ENCODE measurements at regions not wholly inside any gene's neighbourhood (a gene's known extent, or its start where the extent isn't known, plus 50 kb on each side); places are given as distances from the start of the nearest gene placed in this dataset.

GRCh38 chr3:30245858-30246622, 360.4 kb upstream of the TGFBR2 start:
- Histone ChIP-seq H3K9me3 (ENCODE audit: control insufficient read depth, low read depth, low read length) (no peaks in the 10 kb centered on the region), H3K4me1 (ENCODE audit: control insufficient read depth, extremely low read depth, insufficient read depth, low read length) (no peaks in the 10 kb centered on the region), H4K20me1 (ENCODE audit: control insufficient read depth, extremely low read depth, insufficient read depth, low read length) (no peaks in the 10 kb centered on the region), H3K27ac (ENCODE audit: control insufficient read depth, insufficient read depth, low read length) (no peak overlapping the region), H2AFZ (ENCODE audit: control insufficient read depth, low read length) (no peak overlapping the region), H3K9ac (ENCODE audit: control insufficient read depth, extremely low read depth, insufficient read depth, low read length) (no peak overlapping the region), H3K36me3 (ENCODE audit: control insufficient read depth in 2 of 2, extremely low read depth in 1 of 2, insufficient read depth in 2 of 2, low read length in 2 of 2) (no peaks in the 10 kb centered on the region), H3K4me2 (ENCODE audit: control insufficient read depth, extremely low read depth, insufficient read depth, low read depth, low read length) (no peak overlapping the region), H3K27me3 (ENCODE audit: control insufficient read depth, extremely low read depth, insufficient read depth, low read length) (no peaks in the 10 kb centered on the region), H3K4me3 (ENCODE audit: control insufficient read depth in 2 of 3, extremely low read depth in 1 of 3, insufficient read depth in 2 of 3, low read depth in 1 of 3, low read length in 3 of 3) (no peak overlapping the region), H3K9me1 (ENCODE audit: control insufficient read depth, extremely low read depth, insufficient read depth, low read length) (no peaks in the 10 kb centered on the region), H3K79me2 (ENCODE audit: control insufficient read depth, insufficient read depth, low read length) (no peaks in the 10 kb centered on the region)
- dilution Hi-C loops (cut with MboI; ENCODE audit: extremely low pct_ligation_motif_present, low sequenced_read_pairs) = no loop called here
- DNase-seq (ENCODE audit: low read depth, low spot score) (no peak), FAIRE-seq (no peak)
- TF ChIP-seq EZH2 (IDR thresholded peaks at IDR 0.05; ENCODE audit: low read length) (no peak), CTCF (optimal IDR thresholded peaks at IDR 0.05 in 1 of 3, IDR thresholded peaks at IDR 0.05 in 1 of 3, conservative IDR thresholded peaks at IDR 0.05 in 1 of 3; ENCODE audit: extremely low read depth in 1 of 3, insufficient read depth in 2 of 3, low read length in 3 of 3) (no peak)

- no peak overlapping the region for H3K4me3 ChIP-seq (ENCODE audit: control insufficient read depth in 2 of 3, extremely low read depth in 1 of 3, insufficient read depth in 2 of 3, low read depth in 1 of 3, low read length in 3 of 3)
- no peak overlapping the region for H3K9ac ChIP-seq (ENCODE audit: control insufficient read depth, extremely low read depth, insufficient read depth, low read length)
- no peak overlapping the region for H3K4me2 ChIP-seq (ENCODE audit: control insufficient read depth, extremely low read depth, insufficient read depth, low read depth, low read length)
- no peak for DNase-seq (ENCODE audit: low read depth, low spot score)
- H3K4me1 ChIP-seq (ENCODE audit: control insufficient read depth, extremely low read depth, insufficient read depth, low read length) = peaks cover 4% of the 10 kb centered on the region
- TF ChIP-seq CTCF (optimal IDR thresholded peaks at IDR 0.05 in 1 of 3, IDR thresholded peaks at IDR 0.05 in 1 of 3, conservative IDR thresholded peaks at IDR 0.05 in 1 of 3; ENCODE audit: extremely low read depth in 1 of 3, insufficient read depth in 2 of 3, low read length in 3 of 3) (no peak), EZH2 (IDR thresholded peaks at IDR 0.05; ENCODE audit: low read length) (no peak)
- H3K79me2 ChIP-seq (ENCODE audit: control insufficient read depth, insufficient read depth, low read length) = no peaks in the 10 kb centered on the region
- no peak overlapping the region for H2AFZ ChIP-seq (ENCODE audit: control insufficient read depth, low read length)
- FAIRE-seq = no peak
- H3K36me3 ChIP-seq (ENCODE audit: control insufficient read depth in 2 of 2, extremely low read depth in 1 of 2, insufficient read depth in 2 of 2, low read length in 2 of 2) = no peaks in the 10 kb centered on the region
- no peaks in the 10 kb centered on the region for H3K9me1 ChIP-seq (ENCODE audit: control insufficient read depth, extremely low read depth, insufficient read depth, low read length)
- no peaks in the 10 kb centered on the region for H3K9me3 ChIP-seq (ENCODE audit: control insufficient read depth, low read depth, low read length)
- dilution Hi-C loops (cut with MboI; ENCODE audit: extremely low pct_ligation_motif_present, low sequenced_read_pairs) = no loop called here
- H4K20me1 ChIP-seq (ENCODE audit: control insufficient read depth, extremely low read depth, insufficient read depth, low read length) = no peaks in the 10 kb centered on the region
- no peak overlapping the region for H3K27ac ChIP-seq (ENCODE audit: control insufficient read depth, insufficient read depth, low read length)
- no peaks in the 10 kb centered on the region for H3K27me3 ChIP-seq (ENCODE audit: control insufficient read depth, extremely low read depth, insufficient read depth, low read length)
Observed at GRCh38 chr3:30248423-30248822, 358.0 kb upstream of the TGFBR2 start.
